ENCODE measurements at regions not wholly inside any gene's neighbourhood (a gene's known extent, or its start where the extent isn't known, plus 50 kb on each side); places are given as distances from the start of the nearest gene placed in this dataset.

GRCh38 chr15:45993508-45993907 is 358.7 kb downstream of the SQOR start:
- no peak for DNase-seq (ENCODE audit: low spot score)
- no peak for TF ChIP-seq CTCF (IDR thresholded peaks at IDR 0.05)
- H3K27ac ChIP-seq, result no peak overlapping the region
- no peak overlapping the region for H3K4me3 ChIP-seq

DNA sequence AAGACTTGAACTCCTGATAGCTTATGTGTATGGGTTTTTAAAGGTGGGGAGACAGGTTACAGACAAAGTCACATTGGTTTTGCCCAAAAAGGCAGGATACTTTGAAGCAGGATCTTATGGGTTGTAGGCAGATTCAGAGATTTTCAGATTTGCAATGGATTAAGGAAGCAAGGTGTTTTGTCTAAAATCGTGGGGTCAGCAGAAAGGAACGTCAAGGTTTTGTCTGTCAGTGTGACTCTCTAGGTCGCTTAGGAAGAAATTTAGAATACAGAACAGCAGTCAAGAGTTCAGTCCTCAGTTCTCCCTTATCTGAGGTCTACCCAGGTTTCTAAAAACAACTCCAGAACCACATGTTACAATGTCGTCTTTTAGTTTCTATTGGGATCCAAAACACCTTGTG is 361.0 kb downstream of the SQOR start:
- Histone ChIP-seq H3K4me3 (no peak overlapping the region), H3K27ac (no peak overlapping the region)
- no peak for TF ChIP-seq CTCF (IDR thresholded peaks at IDR 0.05)
- no peak for DNase-seq (ENCODE audit: low spot score)

DNA sequence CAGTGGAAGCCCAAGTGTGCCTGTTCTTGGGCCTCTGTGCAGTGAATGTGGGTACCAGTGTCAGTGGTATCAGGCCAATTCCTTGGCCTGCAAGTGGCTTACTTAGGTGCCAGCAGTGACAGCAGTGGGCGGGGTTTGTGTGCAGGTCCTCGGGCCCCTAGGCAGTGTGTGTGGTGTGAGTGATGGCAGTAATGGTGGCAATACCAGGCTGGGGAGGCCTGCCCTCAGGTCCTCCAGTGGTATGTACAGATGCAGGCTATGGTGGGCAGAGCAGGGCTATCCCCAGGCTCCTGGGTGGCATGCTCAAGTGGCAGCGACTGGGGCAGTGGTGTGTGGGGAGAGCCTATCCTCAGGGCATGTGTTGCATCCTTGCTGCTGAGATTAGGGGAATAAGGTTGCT is 379.7 kb downstream of the SQOR start:
- DNase-seq (ENCODE audit: low spot score), result no peak
- Histone ChIP-seq H3K27ac (no peak overlapping the region), H3K4me3 (no peak overlapping the region)
- no peak for TF ChIP-seq CTCF (IDR thresholded peaks at IDR 0.05)

- no peak overlapping the region for H3K27ac ChIP-seq
- no peak for DNase-seq (ENCODE audit: low spot score)
- no peak overlapping the region for H3K4me3 ChIP-seq
- no peak for TF ChIP-seq CTCF (IDR thresholded peaks at IDR 0.05)
These were observed 399.9 kb downstream of the SQOR start for GRCh38 chr15:46034755-46035154.

DNA sequence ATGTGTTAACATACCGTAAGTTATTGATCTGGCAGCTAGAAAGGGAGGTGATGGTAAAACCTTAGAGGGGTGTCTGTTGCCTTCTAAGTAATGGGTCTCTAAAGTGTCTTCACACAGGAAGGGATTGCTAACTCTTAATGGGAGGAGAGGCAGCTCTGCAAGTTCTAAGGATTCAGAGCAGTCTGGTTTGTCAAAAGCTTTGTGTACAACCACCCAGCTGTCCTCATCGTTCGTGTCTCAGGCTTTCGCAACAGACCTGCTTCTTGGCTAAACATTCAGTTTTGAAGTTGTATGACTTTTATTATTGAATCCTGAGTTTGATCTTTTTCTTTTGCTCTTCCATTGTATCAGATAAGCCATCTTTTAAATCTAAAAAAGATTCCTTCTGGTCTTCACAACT is 404.9 kb downstream of the SQOR start:
- no peak for TF ChIP-seq CTCF (IDR thresholded peaks at IDR 0.05)
- no peak for DNase-seq (ENCODE audit: low spot score)
- no peak overlapping the region for H3K4me3 ChIP-seq

DNA sequence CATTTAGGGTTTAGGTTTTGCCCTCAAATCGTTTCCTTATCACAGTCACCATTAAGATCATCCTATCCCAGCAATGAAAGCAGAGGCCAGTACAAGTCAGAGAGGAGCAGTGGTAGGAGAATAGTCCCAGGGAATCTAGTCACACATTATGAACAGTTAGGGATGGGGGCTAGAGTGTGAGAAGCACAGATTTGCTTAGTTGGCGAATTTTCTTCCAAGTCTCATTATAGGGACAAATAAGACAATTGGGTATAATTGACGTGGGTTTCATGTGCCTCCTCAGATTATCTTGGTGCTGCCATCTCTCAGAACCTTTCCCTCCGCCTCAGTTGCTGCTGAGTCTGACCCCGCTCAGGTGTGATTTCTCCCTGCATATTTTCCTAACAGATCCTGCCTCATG is 407.1 kb downstream of the SQOR start:
- no peak for DNase-seq (ENCODE audit: low spot score)
- TF ChIP-seq CTCF (IDR thresholded peaks at IDR 0.05), result no peak
- Histone ChIP-seq H3K4me3 (no peak overlapping the region), H3K27ac (no peak overlapping the region)

More for the DNA sequence above, 404.9 kb downstream of the SQOR start:
- H3K27ac ChIP-seq, result no peak overlapping the region

GRCh38 chr15:46059921-46060594 is 425.2 kb downstream of the SQOR start:
- Histone ChIP-seq H3K27ac (no peak overlapping the region), H3K4me3 (no peak overlapping the region)
- no peak for TF ChIP-seq CTCF (IDR thresholded peaks at IDR 0.05)
- DNase-seq (ENCODE audit: low spot score), result no peak

All from coronary artery (tissue), 2 donors.